Right lobe of liver (tissue), 6 donors: ENCODE measurements at regions not wholly inside any gene's neighbourhood (a gene's known extent, or its start where the extent isn't known, plus 50 kb on each side); places are given as distances from the start of the nearest gene placed in this dataset.

Experiments
- ATAC-seq, 4 donors: fragments of 200-7000 bp; cut with Tn5 transposase; one replicate each; pipeline ENCODE4 v1.9.1; 2020; ENCODE audit warnings: mild to moderate bottlenecking in 4 of 4, moderate library complexity in 4 of 4
- DNase-seq, 3 donors: peaks; one replicate each; pipeline ENCODE4 v3.0.0-alpha.2; 2020
- H3K27ac ChIP-seq, 3 donors: fragments of 200-600 bp; one replicate each; pipeline ENCODE4 v1.8.0; 2022
- H3K27me3 ChIP-seq, 2 donors: fragments of 200-600 bp; one replicate each; pipeline ENCODE4 v1.8.0; 2022
- H3K36me3 ChIP-seq, 4 donors: fragments of 200-600 bp; sonication (generic) in 1 of 4; one replicate each; pipeline versions ENCODE4 v1.5.1 to v1.8.0; 2017 to 2022; ENCODE audit warnings: control low read depth in 1 of 4
- H3K4me1 ChIP-seq, 4 donors: fragments of 200-600 bp; sonication (generic) in 1 of 4; one replicate each; pipeline versions ENCODE4 v1.5.1 to v1.8.0; 2017 to 2022; ENCODE audit warnings: control low read depth in 1 of 4
- H3K4me3 ChIP-seq, 3 donors: fragments of 200-600 bp; one replicate each; pipeline ENCODE4 v1.8.0; 2022
- H3K9me3 ChIP-seq, 4 donors: fragments of 200-600 bp; sonication (generic) in 1 of 4; one replicate each; pipeline versions ENCODE4 v1.5.1 to v1.8.0; 2017 to 2022; ENCODE audit warnings: control low read depth in 1 of 4
- CTCF ChIP-seq, 4 donors: fragments of 200-600 bp in 3 of 4; fragments of 450-650 bp in 1 of 4; IDR thresholded peaks; one replicate each; pipeline versions ENCODE4 v1.5.1 to v1.8.0; 2016 to 2022; ENCODE audit warnings: antibody characterized with exemption in 4 of 4, mild to moderate bottlenecking in 2 of 4
- POLR2A ChIP-seq: fragments of 450-650 bp; IDR thresholded peaks from one replicate; pipeline ENCODE4 v1.6.1; 2017; ENCODE audit warnings: antibody characterized with exemption, mild to moderate bottlenecking
- WGBS: methylation state at CpG from one replicate; pipeline ENCODE4 v1.1.6; 2018; ENCODE audit warnings: low coverage, low lambda C conversion rate; ENCODE audit not compliant: insufficient coverage; ENCODE audit errors: missing lambda C conversion rate; 5-methylcytosine and 5-hydroxymethylcytosine counted together
- intact Hi-C, 2 donors: fragments of 100-400 bp; cut with DNase I; formaldehyde crosslinking; loops; one replicate each; pipeline versions ENCODE4 v1.11.2 to v1.14.1; 2022
- donor health status: DM: no; HTN: yes; CAD: no.
- donor health status: DM: no; HTN: no; CAD: no.
- donor health status: DM: no; HTN: no; CAD: no.
- donor health status: DM: no; HTN: yes; CAD: no.
- donor health status: DM: no; HTN: yes; CAD: no.

GRCh38 chr16:5925850-5926249 lies 828.3 kb upstream of the EEF2KMT start:
- TF ChIP-seq POLR2A: no peak
- no peak for TF ChIP-seq CTCF (IDR thresholded peaks at IDR 0.05)
- H3K4me1 ChIP-seq: no peaks in the 10 kb centered on the region
- H3K36me3 ChIP-seq: no peaks in the 10 kb centered on the region
- H3K4me3 ChIP-seq: no peak overlapping the region
- intact Hi-C loops: no loop called here
- H3K9me3 ChIP-seq: no peaks in the 10 kb centered on the region
- DNase-seq (no peak), ATAC-seq (no peak)
- no peak overlapping the region for H3K27ac ChIP-seq
- 36% methylated on average over 4 of the region's 4 CpGs for WGBS
- no peaks in the 10 kb centered on the region for H3K27me3 ChIP-seq

GRCh38 chr16:5922686-5923085 lies 825.1 kb upstream of the EEF2KMT start:
- Histone ChIP-seq H3K36me3 (no peaks in the 10 kb centered on the region), H3K27ac (no peak overlapping the region), H3K4me1 (no peaks in the 10 kb centered on the region), H3K9me3 (no peaks in the 10 kb centered on the region), H3K4me3 (no peak overlapping the region), H3K27me3 (no peaks in the 10 kb centered on the region)
- 38% methylated on average over 2 of the region's 2 CpGs for WGBS
- intact Hi-C loops: no loop called here
- TF ChIP-seq CTCF (IDR thresholded peaks at IDR 0.05) (no peak), POLR2A (no peak)
- DNase-seq: no peak
- no peak for ATAC-seq

- ATAC-seq: peak in 1 of 4 donors; percentile 21
- H3K27me3 ChIP-seq: no peaks in the 10 kb centered on the region
- DNase-seq: no peak
- H3K4me1 ChIP-seq: no peaks in the 10 kb centered on the region
- H3K27ac ChIP-seq: no peak overlapping the region
- no peak overlapping the region for H3K4me3 ChIP-seq
- no peaks in the 10 kb centered on the region for H3K36me3 ChIP-seq
- TF ChIP-seq CTCF (IDR thresholded peaks at IDR 0.05): no peak
- H3K9me3 ChIP-seq: no peaks in the 10 kb centered on the region
- intact Hi-C loops: no loop called here
- 8% methylated on average over 3 of the region's 4 CpGs for WGBS
These were observed 821.1 kb upstream of the EEF2KMT start for GRCh38 chr16:5918567-5919130.

GRCh38 chr16:5917436-5918195 lies 820.0 kb upstream of the EEF2KMT start:
- no peak for DNase-seq
- TF ChIP-seq POLR2A (no peak), CTCF (IDR thresholded peaks at IDR 0.05) (no peak)
- Histone ChIP-seq H3K27me3 (no peaks in the 10 kb centered on the region), H3K9me3 (no peaks in the 10 kb centered on the region), H3K36me3 (no peaks in the 10 kb centered on the region), H3K4me1 (no peaks in the 10 kb centered on the region), H3K4me3 (no peak overlapping the region), H3K27ac (no peak overlapping the region)
- WGBS: 51% methylated on average over 14 of the region's 14 CpGs
- ATAC-seq: no peak
- intact Hi-C loops: no loop called here
